ENCODE measurements at regions not wholly inside any gene's neighbourhood (a gene's known extent, or its start where the extent isn't known, plus 50 kb on each side); places are given as distances from the start of the nearest gene placed in this dataset.

GRCh38 chr11:27239305-27239942 is 123.6 kb downstream of the CCDC34 start:
- H3K36me3 ChIP-seq (ENCODE audit: insufficient read depth in 1 of 2, low read depth in 1 of 2): no peaks in the 10 kb centered on the region
- no peaks in the 10 kb centered on the region for H3K27me3 ChIP-seq (ENCODE audit: insufficient read depth in 3 of 3, low read length in 2 of 3)
- ATAC-seq (no peak), DNase-seq (no peak)
- TF ChIP-seq, protein P1, sequence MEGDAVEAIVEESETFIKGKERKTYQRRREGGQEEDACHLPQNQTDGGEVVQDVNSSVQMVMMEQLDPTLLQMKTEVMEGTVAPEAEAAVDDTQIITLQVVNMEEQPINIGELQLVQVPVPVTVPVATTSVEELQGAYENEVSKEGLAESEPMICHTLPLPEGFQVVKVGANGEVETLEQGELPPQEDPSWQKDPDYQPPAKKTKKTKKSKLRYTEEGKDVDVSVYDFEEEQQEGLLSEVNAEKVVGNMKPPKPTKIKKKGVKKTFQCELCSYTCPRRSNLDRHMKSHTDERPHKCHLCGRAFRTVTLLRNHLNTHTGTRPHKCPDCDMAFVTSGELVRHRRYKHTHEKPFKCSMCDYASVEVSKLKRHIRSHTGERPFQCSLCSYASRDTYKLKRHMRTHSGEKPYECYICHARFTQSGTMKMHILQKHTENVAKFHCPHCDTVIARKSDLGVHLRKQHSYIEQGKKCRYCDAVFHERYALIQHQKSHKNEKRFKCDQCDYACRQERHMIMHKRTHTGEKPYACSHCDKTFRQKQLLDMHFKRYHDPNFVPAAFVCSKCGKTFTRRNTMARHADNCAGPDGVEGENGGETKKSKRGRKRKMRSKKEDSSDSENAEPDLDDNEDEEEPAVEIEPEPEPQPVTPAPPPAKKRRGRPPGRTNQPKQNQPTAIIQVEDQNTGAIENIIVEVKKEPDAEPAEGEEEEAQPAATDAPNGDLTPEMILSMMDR (IDR thresholded peaks at IDR 0.05): no peak
- peaks cover 10% of the 10 kb centered on the region for H3K4me1 ChIP-seq
- H3K4me3 ChIP-seq: no peak overlapping the region
- WGBS, 3 donors: 35 to 57% (median 45%) methylated on average over 7 of the region's 7 CpGs
- no peaks in the 10 kb centered on the region for H3K9me3 ChIP-seq
- H3K27ac ChIP-seq: no peak overlapping the region
- intact Hi-C loops (cut with DNase I): loop anchor here in 1 of 2 donors (10.0 kb wide), 2 partner anchors 55 to 945 kb away; no protein-coding TSS in a partner anchor

DNA sequence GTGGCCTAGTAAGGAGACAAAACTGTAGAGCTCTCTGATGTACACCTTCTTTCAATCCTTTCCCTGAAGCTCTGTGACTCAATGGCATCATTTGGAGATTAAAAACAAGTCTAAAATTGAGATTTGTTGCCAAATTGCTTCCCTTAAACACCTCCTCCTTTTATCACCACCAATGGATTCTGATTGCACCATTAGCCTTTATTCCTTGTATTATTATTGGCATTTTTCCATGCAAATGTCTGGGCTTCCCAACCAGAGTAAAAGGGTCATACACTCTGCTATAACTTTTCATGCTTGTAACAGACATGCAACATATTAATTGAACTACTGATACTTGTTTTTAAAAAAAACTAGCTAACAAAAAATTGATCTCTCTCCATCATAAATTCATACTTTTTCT is 124.2 kb downstream of the CCDC34 start:
- peaks cover 10% of the 10 kb centered on the region for H3K4me1 ChIP-seq
- ATAC-seq (no peak), DNase-seq (no peak)
- H3K9me3 ChIP-seq: no peaks in the 10 kb centered on the region
- H3K36me3 ChIP-seq (ENCODE audit: insufficient read depth in 1 of 2, low read depth in 1 of 2): no peaks in the 10 kb centered on the region
- no peak overlapping the region for H3K4me3 ChIP-seq
- H3K27me3 ChIP-seq (ENCODE audit: insufficient read depth in 3 of 3, low read length in 2 of 3): no peaks in the 10 kb centered on the region
- no peak overlapping the region for H3K27ac ChIP-seq
- intact Hi-C loops (cut with DNase I): loop anchor here in 1 of 2 donors (10.0 kb wide), 2 partner anchors 54 to 944 kb away; no protein-coding TSS in a partner anchor
- TF ChIP-seq, protein P1 (IDR thresholded peaks at IDR 0.05): no peak

GRCh38 chr11:27237643-27238042 is 125.4 kb downstream of the CCDC34 start:
- no peaks in the 10 kb centered on the region for H3K36me3 ChIP-seq (ENCODE audit: insufficient read depth in 1 of 2, low read depth in 1 of 2)
- ATAC-seq (no peak), DNase-seq (no peak)
- peaks cover 7% of the 10 kb centered on the region for H3K4me1 ChIP-seq
- H3K4me3 ChIP-seq: no peak overlapping the region
- no peaks in the 10 kb centered on the region for H3K27me3 ChIP-seq (ENCODE audit: insufficient read depth in 3 of 3, low read length in 2 of 3)
- H3K27ac ChIP-seq: no peak overlapping the region
- TF ChIP-seq, protein P1 (IDR thresholded peaks at IDR 0.05): no peak
- no peaks in the 10 kb centered on the region for H3K9me3 ChIP-seq
- intact Hi-C loops (cut with DNase I): loop anchor here in 1 of 2 donors (10.0 kb wide), 2 partner anchors 53 to 943 kb away; no protein-coding TSS in a partner anchor

- DNase-seq (no peak), ATAC-seq (no peak)
- Histone ChIP-seq H3K4me3 (no peak overlapping the region), H3K4me1 (peaks cover 15% of the 10 kb centered on the region), H3K27ac (peak overlapping the region; percentile 89), H3K9me3 (no peaks in the 10 kb centered on the region), H3K36me3 (ENCODE audit: insufficient read depth in 1 of 2, low read depth in 1 of 2) (no peaks in the 10 kb centered on the region), H3K27me3 (ENCODE audit: insufficient read depth in 3 of 3, low read length in 2 of 3) (no peaks in the 10 kb centered on the region)
- intact Hi-C loops (cut with DNase I): loop anchor here in 1 of 2 donors (10.0 kb wide), 2 partner anchors 50 to 940 kb away; no protein-coding TSS in a partner anchor
- TF ChIP-seq, protein P1 (IDR thresholded peaks at IDR 0.05): no peak
- WGBS, 3 donors: 55 to 69% (median 57%) methylated on average over 2 of the region's 2 CpGs
Measured at GRCh38 chr11:27234961-27235360, 128.1 kb downstream of the CCDC34 start.
